Neuron (in vitro differentiated cells): ENCODE measurements at regions not wholly inside any gene's neighbourhood (a gene's known extent, or its start where the extent isn't known, plus 50 kb on each side); places are given as distances from the start of the nearest gene placed in this dataset.

Experiments
- H2AFZ ChIP-seq: one replicate; pipeline ENCODE4 v1.6.1; 2013; ENCODE audit warnings: low read depth, mild to moderate bottlenecking, inconsistent platforms, low read length, moderate library complexity
- H3K27me3 ChIP-seq: one replicate; pipeline ENCODE4 v1.6.1; 2013; ENCODE audit warnings: low read length; ENCODE audit not compliant: insufficient read depth
- H3K36me3 ChIP-seq: one replicate; pipeline ENCODE4 v1.6.1; 2013; ENCODE audit warnings: low read length; ENCODE audit not compliant: insufficient read depth
- H3K4me1 ChIP-seq: one replicate; pipeline ENCODE4 v1.6.1; 2013; ENCODE audit warnings: low read length; ENCODE audit not compliant: insufficient read depth
- H3K4me3 ChIP-seq: 2 replicates; pipeline ENCODE4 v1.5.1; 2013; ENCODE audit warnings: mild to moderate bottlenecking, low read length, moderate library complexity
- H3K9me3 ChIP-seq: one replicate; pipeline ENCODE4 v1.6.1; 2013; ENCODE audit warnings: low read length

DNA sequence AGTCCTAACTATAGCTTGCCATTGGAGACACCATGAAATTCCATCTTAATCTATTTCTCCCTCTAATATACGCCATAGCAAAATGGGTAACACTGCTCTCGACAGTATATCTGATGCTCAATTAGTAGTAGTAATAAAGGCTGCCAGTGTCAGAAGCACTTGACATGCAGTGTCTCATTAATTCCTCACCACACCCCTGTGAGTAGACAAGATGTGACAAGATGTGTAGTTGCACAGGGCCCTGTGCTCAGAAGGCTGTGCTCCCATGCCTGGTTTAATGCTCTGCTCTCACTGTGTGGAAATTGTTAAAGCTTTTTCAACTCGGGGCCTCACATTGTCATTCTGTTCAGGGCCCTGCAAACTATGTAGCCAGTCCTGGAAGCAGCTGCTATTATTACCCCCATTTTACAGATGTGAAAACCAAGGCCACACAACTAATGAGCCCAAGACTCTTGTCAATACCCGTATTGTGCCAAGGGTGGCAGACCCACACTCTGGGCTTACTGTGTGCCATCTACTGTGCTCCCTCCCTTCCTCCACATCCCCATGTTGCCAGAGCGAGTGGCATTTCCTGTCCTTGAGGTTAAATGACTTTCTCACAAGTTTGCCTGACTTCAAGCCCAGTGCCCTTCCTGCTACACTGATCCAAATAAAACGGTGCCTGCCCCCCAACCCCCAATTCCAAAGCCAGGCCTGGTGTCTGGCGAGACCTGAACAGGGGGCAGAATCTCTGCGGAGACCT is 287.3 kb upstream of the CCL2 start:
- H3K4me1 ChIP-seq, result no peaks in the 10 kb centered on the region
- H2AFZ ChIP-seq, result no peak overlapping the region
- no peaks in the 10 kb centered on the region for H3K9me3 ChIP-seq
- no peak overlapping the region for H3K4me3 ChIP-seq
- no peaks in the 10 kb centered on the region for H3K36me3 ChIP-seq
- no peaks in the 10 kb centered on the region for H3K27me3 ChIP-seq

DNA sequence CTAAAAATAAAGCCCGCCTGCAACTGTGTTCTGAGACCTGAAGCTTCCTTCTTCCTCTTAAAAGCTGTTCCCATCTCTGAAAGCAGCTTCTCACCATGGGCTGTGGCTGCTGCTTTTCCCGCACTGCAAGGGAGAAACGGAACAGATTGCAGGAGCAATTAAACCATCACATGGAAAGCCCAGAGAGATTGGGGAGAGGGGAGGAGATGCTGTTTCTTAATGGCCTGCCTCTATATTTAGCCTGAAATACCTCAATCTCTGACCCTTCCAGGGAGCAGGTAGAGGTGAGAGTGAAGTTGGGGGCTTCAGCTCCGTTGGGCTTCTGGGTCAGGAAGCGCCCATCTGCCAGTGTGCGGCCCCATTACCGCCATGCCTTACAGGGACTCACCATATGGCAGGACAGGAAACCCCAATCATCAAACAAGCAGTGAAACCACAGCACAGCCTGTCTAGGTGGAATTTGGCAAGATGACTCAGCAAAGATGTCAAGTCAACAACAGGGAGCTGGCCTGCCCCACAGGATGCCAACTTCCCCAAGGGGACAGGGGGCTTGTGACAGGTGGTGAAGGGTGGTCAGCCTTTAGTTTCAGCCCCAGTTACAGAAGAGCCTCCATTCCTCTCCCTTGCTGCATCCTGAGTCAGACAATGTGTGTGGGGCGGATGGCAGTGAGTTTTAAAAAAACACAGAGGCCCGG is 286.6 kb upstream of the CCL2 start:
- H2AFZ ChIP-seq, result no peak overlapping the region
- H3K4me3 ChIP-seq, result no peak overlapping the region
- H3K36me3 ChIP-seq, result no peaks in the 10 kb centered on the region
- no peaks in the 10 kb centered on the region for H3K9me3 ChIP-seq
- H3K4me1 ChIP-seq, result no peaks in the 10 kb centered on the region
- no peaks in the 10 kb centered on the region for H3K27me3 ChIP-seq

DNA sequence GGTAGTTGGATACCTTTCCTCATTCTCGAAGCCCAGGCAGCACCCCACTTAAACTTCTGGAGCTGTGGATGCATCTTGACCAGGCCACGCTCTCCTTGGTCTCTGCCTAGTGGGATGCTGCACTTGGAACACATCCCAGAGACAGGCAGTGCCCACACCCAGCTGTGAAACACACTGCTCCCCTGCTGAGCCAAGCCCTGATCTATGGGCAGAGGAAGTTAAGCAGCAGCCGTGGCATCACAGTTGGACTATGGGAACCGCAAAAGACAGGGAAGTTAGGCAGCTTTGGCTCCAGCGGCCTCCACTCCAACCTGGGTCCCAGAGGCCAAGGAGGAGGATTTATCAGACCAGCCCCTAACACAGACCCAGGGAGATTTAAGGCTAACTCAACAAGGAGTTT is 284.8 kb upstream of the CCL2 start:
- Histone ChIP-seq H3K4me3 (no peak overlapping the region), H3K36me3 (no peaks in the 10 kb centered on the region), H3K27me3 (no peaks in the 10 kb centered on the region), H2AFZ (no peak overlapping the region), H3K9me3 (no peaks in the 10 kb centered on the region), H3K4me1 (no peaks in the 10 kb centered on the region)

DNA sequence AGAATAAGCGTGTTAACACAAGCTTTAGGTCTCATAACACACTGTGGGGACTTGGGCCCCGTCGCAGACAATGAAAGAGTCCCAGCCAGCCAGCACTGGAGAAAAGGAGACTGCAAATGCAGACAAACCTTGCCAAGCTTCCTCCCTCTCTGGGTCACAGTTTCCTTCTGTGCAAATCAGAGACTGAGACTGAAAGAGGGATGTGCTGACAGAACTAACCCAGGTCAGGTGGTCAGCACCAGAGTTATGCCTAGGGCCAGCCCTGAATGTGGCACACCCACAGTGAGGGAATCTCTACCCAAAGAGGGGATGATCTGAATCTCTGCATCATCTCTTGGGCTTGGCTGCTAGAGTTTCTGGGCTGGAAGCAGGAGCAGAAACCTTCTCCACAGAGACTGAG is 282.3 kb upstream of the CCL2 start:
- Histone ChIP-seq H2AFZ (no peak overlapping the region), H3K27me3 (no peaks in the 10 kb centered on the region), H3K4me3 (no peak overlapping the region), H3K36me3 (no peaks in the 10 kb centered on the region), H3K4me1 (no peaks in the 10 kb centered on the region), H3K9me3 (no peaks in the 10 kb centered on the region)

DNA sequence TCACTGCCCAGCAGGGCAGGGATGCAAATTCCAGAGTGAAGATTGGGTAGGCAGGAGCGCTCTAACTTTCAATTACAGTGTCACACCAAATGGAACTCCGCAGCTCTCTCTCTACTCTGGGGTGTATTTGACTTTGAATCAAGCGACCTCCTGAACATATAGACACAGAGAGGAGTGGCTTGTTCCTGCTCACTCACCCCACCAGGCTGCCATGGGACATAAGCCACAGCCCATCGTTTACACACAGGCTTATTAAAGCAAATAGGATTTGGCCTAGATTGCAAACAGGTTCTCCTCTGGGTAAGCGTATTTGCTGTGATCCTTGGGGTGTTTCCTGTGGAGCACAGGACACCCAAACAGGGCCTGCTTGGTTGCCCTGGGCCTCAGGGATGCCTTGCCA is 281.6 kb upstream of the CCL2 start:
- H3K9me3 ChIP-seq, result no peaks in the 10 kb centered on the region
- H3K36me3 ChIP-seq, result no peaks in the 10 kb centered on the region
- H3K4me3 ChIP-seq, result no peak overlapping the region
- no peak overlapping the region for H2AFZ ChIP-seq
- H3K4me1 ChIP-seq, result no peaks in the 10 kb centered on the region
- H3K27me3 ChIP-seq, result no peaks in the 10 kb centered on the region

DNA sequence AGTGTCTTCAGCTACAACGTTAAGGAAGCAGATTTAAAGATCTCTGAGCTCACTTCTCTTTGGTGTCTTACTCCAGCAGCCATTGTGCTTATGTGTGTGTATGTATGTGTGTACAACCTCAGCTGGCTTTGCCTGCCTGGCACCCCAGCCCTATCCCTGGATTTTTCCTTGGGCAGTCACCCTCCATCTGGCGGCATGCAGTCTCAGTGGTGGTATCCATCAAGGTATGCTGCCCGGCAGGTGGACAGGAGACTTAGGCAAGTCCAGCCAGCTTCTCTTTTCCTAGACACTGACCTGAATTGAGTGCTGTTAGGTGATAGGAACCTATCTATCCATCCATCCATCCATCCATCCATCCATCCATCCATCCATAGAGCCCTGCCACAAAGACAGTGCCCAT is 280.8 kb upstream of the CCL2 start:
- Histone ChIP-seq H3K27me3 (no peaks in the 10 kb centered on the region), H3K4me3 (no peak overlapping the region), H2AFZ (no peak overlapping the region), H3K4me1 (no peaks in the 10 kb centered on the region), H3K36me3 (no peaks in the 10 kb centered on the region), H3K9me3 (no peaks in the 10 kb centered on the region)

DNA sequence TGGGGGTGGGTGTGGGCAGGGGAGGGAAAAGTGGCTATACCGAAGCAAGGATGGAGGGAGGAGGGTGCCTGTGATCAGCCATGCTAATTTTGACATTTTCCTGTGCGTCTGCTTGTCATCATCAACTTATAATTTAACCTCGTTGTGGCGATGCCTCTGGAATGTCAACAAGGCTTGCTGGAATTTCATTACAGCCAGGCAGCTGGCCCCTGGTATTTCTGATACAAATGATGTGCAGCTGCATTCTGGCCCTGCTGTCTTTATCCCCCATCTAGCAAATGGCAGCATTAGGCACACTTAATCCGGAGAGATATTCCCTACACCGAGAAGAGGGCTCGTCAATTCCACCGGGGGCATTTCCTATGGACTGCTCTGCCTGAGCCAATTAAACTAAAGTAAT is 278.3 kb upstream of the CCL2 start:
- Histone ChIP-seq H2AFZ (no peak overlapping the region), H3K4me3 (no peak overlapping the region), H3K4me1 (no peaks in the 10 kb centered on the region), H3K27me3 (no peaks in the 10 kb centered on the region), H3K9me3 (no peaks in the 10 kb centered on the region), H3K36me3 (no peaks in the 10 kb centered on the region)

DNA sequence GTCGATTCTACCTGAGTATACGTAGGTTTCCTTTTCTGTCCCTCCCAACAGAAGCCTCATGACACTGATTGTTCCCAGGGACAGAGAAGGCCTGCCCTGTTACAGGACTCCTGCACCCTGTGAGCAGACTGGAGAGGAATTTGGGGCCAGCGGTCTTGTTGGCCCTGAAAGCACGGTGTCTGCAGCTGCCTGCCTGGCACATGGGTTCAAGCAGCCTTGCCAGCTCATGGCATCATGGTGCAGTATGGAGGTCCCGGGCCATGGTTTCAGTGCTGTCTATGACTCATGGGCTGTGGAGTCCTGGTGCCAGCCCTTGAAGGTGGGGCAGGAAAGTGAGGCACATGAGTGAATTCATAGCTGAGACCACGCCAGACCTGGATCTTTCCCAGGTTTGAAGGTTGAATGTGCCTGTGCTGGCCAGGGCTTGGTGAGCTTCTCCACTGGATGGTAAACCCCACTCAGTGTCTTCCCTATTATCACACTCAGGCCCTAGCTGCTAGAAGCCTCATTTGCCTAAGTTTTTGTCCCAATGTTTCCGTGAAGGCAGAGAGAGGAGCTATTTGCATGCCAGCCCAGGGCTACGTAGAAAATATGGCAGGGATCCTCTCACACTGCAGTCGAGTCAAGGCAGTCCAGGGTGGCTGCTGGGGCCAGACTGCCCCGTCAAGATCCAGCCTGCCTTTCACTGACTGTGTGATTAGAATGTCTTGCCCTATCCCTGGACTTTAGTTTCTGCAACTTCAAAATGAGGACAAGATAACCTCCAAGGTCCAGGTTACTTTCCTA is 277.2 kb upstream of the CCL2 start:
- Histone ChIP-seq H3K36me3 (no peaks in the 10 kb centered on the region), H2AFZ (no peak overlapping the region), H3K4me1 (no peaks in the 10 kb centered on the region), H3K9me3 (no peaks in the 10 kb centered on the region), H3K27me3 (no peaks in the 10 kb centered on the region), H3K4me3 (no peak overlapping the region)

DNA sequence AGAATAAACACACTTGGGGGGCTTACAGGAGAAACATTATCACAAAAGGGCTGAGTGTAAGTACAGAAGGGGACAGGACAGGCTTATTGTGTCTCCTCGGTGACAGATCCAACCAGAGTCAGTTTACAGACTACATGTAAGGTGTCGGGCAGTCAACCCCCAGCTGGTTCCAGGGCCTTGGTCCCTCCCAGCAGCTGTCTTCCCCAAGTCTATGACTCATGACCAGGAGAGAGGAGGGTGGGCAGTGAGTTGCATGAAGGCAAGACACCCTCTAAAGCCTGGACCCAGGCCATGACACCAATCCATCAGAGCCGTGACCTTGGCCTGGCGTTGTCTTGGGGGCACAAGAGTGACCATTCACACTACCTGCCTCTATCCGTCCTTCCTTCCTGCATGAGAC is 276.2 kb upstream of the CCL2 start:
- H2AFZ ChIP-seq, result no peak overlapping the region
- no peaks in the 10 kb centered on the region for H3K27me3 ChIP-seq
- no peaks in the 10 kb centered on the region for H3K36me3 ChIP-seq
- H3K4me3 ChIP-seq, result no peak overlapping the region
- H3K9me3 ChIP-seq, result no peaks in the 10 kb centered on the region
- H3K4me1 ChIP-seq, result no peaks in the 10 kb centered on the region

DNA sequence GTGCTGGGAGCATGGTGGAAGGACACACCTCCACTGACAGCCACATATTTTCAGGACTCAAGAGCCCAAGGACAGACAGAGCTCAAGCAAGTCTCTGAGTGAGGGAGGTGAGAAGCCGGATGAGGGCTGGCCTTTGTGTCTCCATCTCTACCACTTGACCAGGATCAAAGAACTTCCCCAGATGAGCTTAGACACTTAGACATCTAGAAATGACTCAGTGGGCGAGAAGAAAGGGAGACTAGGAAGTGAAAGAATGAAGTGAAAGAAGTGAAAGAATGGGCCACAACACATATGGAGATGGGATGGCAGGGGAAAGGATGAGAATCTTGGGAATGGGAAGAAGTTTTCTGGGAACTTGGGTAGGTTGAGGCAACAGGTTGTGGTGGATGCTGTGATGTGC is 274.9 kb upstream of the CCL2 start:
- H3K27me3 ChIP-seq, result no peaks in the 10 kb centered on the region
- no peaks in the 10 kb centered on the region for H3K9me3 ChIP-seq
- H3K36me3 ChIP-seq, result no peaks in the 10 kb centered on the region
- H3K4me1 ChIP-seq, result no peaks in the 10 kb centered on the region
- H2AFZ ChIP-seq, result no peak overlapping the region
- H3K4me3 ChIP-seq, result no peak overlapping the region

DNA sequence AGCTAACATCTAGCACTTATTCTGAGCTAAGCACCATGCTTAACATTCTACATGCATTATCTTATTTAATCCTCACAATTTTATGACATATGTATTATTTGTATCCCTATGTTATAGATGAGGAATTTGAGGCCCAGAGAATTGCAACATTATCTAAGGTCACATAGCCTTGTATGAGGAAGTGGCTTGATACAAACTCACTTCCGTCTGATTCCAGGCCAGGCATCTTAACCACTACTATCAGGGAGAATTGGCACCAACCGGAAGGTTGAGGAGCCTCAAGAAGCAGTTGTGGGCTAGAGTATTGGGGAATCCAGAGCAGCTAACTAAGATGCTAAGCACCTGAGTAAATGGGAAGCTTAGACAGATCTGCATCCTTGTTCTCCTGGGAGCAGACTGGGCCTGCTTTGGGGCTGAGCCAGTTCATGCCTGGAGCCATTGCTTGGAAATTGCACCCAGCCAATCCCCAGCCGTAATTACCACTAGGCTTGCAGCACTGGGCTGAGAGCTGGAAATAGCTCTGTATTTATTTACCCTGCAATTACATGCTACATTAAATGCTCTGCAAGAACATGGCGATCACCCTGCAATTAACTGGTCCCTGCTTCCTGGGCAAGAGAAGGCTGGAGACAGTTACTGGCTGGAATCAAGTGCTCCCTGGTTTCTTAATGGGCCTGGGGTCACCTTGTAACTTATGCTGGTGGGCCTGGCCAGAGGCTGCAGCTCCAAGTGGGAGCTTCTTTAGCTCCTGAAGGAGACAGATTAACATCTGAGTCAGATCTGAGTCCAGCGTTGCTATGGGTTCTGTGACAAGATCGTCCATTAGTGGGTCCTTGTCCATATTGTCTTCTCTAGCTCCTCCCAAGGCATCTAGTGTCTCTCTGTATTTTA is 273.1 kb upstream of the CCL2 start:
- Histone ChIP-seq H3K27me3 (no peaks in the 10 kb centered on the region), H3K4me1 (no peaks in the 10 kb centered on the region), H3K9me3 (no peaks in the 10 kb centered on the region), H3K4me3 (no peak overlapping the region), H2AFZ (no peak overlapping the region), H3K36me3 (no peaks in the 10 kb centered on the region)

DNA sequence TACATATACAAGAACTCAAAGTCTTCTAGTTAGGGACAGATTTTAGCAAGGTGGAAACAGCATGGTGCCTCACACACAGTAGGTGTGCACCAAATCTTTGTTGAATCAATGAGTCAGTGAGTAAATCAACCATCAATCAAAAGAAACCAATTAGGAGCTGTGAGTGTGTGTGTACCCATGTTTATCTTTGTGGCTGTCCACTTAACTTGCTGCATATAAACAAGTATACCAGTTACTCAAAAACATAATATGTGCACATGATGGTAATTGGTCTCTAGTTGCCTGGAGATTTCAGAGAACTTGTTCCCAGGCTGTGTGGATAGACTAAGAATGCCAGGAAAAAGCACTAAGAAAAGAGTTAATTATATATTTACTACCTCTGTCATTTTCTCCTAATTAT is 272.2 kb upstream of the CCL2 start:
- no peaks in the 10 kb centered on the region for H3K27me3 ChIP-seq
- no peak overlapping the region for H3K4me3 ChIP-seq
- no peaks in the 10 kb centered on the region for H3K4me1 ChIP-seq
- no peaks in the 10 kb centered on the region for H3K9me3 ChIP-seq
- no peaks in the 10 kb centered on the region for H3K36me3 ChIP-seq
- no peak overlapping the region for H2AFZ ChIP-seq
